ENCODE measurements at regions not wholly inside any gene's neighbourhood (a gene's known extent, or its start where the extent isn't known, plus 50 kb on each side); places are given as distances from the start of the nearest gene placed in this dataset.

DNA sequence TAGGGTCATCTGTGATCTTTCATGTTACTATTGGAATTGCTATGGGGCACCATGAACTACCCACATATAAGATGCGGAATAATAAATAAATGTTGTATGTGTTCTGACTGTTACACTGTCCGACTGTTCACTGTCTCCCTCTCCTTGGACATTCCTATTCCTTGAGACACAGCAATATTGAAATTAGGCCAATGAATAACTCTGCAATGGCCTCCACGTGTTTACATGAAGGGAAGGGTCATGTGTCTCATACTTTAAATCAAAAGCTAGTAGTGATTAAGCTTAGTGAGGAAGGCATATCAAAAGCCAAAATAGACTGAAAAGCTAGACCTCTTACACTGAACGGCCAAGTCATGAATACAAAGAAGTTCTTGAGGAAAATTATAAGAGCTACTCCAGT lies 751.3 kb downstream of the SOCS6 start:
- TF ChIP-seq TAF1 (IDR thresholded peaks at IDR 0.05; ENCODE audit: borderline replicate concordance, insufficient read depth, low read length) (no peak), REST (IDR thresholded peaks at IDR 0.05; ENCODE audit: insufficient read depth in 1 of 2, low read depth in 2 of 2, low read length in 2 of 2) (no peak), FOXP2 (optimal IDR thresholded peaks at IDR 0.05; ENCODE audit: borderline replicate concordance, extremely low read depth, extremely low read length, insufficient read depth) (no peak), POLR2AphosphoS5 (IDR thresholded peaks at IDR 0.05; ENCODE audit: low read depth, low read length) (no peak), SIN3A (IDR thresholded peaks at IDR 0.05; ENCODE audit: borderline replicate concordance, insufficient read depth, low read length) (no peak)

DNA sequence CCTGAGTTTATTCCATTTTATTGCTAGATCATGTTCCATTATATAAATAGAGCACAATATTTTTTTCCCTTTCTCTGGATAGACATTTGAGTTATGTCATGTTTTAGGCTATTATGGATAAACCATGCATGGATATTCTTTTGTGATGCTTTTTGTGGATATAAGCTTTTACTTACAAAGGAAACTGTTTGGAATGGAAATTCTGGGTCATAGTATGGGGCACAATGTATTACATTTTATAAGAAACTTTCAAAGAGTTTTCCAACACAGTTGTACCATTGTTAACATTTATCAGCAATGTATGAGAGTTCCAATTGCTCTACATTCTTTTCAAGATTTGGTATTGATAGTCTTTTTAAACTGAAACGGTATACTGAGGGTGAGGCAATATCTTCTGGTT lies 749.4 kb downstream of the SOCS6 start:
- TF ChIP-seq POLR2AphosphoS5 (IDR thresholded peaks at IDR 0.05; ENCODE audit: low read depth, low read length) (no peak), REST (IDR thresholded peaks at IDR 0.05; ENCODE audit: insufficient read depth in 1 of 2, low read depth in 2 of 2, low read length in 2 of 2) (no peak), SIN3A (IDR thresholded peaks at IDR 0.05; ENCODE audit: borderline replicate concordance, insufficient read depth, low read length) (no peak), FOXP2 (optimal IDR thresholded peaks at IDR 0.05; ENCODE audit: borderline replicate concordance, extremely low read depth, extremely low read length, insufficient read depth) (no peak), TAF1 (IDR thresholded peaks at IDR 0.05; ENCODE audit: borderline replicate concordance, insufficient read depth, low read length) (no peak)

DNA sequence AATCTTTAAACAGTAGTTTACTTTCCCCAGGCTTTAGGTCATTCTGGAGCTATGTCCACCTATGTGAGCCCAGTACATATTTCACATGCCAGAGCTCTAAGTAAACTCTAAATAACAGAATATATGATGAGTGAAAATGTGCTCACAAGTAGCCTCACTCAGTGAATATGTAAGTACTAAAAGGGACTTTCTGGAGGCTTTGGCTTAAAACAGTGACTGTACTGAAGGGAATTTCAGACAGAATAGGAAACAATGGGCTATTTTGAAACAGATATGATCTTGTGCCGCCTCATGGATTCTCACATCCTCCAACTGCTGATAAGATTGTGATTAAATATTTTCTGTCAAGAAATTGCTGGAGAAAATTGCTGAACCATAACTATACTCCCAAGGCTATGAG lies 747.9 kb downstream of the SOCS6 start:
- no peak for TF ChIP-seq REST (IDR thresholded peaks at IDR 0.05; ENCODE audit: insufficient read depth in 1 of 2, low read depth in 2 of 2, low read length in 2 of 2)

DNA sequence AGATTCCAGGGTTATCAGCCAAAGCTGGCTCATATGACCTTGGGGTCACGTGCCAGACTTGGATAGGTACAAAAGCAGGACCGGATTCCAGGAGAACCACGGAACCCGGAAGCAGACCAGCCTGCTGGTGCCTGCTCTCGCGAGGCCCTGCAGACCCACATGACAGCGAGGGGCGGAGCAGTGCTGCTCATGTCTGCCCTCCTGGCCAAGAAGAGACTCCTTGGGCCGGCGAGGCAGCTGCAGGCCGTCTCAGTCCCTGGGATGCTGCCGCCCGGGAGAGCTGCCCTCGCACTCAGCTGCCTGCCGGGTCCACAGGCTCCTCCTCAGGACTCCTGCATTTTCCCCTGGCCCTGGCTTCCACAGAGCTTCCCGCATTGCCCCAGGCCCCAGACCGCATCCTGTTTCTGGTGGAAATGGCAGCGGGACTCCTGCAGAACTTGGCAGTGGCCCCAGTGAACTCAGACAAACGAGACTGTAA lies 739.5 kb downstream of the SOCS6 start:
- TF ChIP-seq REST (IDR thresholded peaks at IDR 0.05; ENCODE audit: insufficient read depth in 1 of 2, low read depth in 2 of 2, low read length in 2 of 2): no peak
- no peak for TF ChIP-seq FOXP2 (optimal IDR thresholded peaks at IDR 0.05; ENCODE audit: borderline replicate concordance, extremely low read depth, extremely low read length, insufficient read depth)
- no peak for TF ChIP-seq POLR2AphosphoS5 (IDR thresholded peaks at IDR 0.05; ENCODE audit: low read depth, low read length)
- no peak for TF ChIP-seq TAF1 (IDR thresholded peaks at IDR 0.05; ENCODE audit: borderline replicate concordance, insufficient read depth, low read length)
- no peak for TF ChIP-seq SIN3A (IDR thresholded peaks at IDR 0.05; ENCODE audit: borderline replicate concordance, insufficient read depth, low read length)

DNA sequence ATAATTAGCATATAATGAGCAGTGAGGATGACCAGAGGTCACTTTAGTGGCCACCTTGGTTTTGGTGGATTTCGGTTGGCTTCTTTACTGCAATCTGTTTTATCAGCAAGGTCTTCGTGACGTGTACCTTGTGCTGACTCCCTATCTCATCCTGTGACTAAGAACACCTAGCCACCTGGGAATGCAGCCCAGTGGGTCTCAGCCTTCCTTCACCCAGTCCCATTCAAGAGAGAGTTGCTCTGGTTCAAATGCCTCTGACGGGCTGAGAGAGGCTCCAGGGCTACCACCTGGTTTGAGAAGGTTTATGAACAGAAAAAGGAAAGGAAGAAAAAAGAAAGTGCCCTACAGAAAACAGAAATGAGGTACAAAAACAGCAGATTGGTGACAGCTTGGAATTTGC lies 738.7 kb downstream of the SOCS6 start:
- TF ChIP-seq REST (IDR thresholded peaks at IDR 0.05; ENCODE audit: insufficient read depth in 1 of 2, low read depth in 2 of 2, low read length in 2 of 2): no peak
- no peak for TF ChIP-seq FOXP2 (optimal IDR thresholded peaks at IDR 0.05; ENCODE audit: borderline replicate concordance, extremely low read depth, extremely low read length, insufficient read depth)
- TF ChIP-seq TAF1 (IDR thresholded peaks at IDR 0.05; ENCODE audit: borderline replicate concordance, insufficient read depth, low read length): no peak

All from PFSK-1 (cell line).